ENCODE measurements at regions not wholly inside any gene's neighbourhood (a gene's known extent, or its start where the extent isn't known, plus 50 kb on each side); places are given as distances from the start of the nearest gene placed in this dataset.

DNA sequence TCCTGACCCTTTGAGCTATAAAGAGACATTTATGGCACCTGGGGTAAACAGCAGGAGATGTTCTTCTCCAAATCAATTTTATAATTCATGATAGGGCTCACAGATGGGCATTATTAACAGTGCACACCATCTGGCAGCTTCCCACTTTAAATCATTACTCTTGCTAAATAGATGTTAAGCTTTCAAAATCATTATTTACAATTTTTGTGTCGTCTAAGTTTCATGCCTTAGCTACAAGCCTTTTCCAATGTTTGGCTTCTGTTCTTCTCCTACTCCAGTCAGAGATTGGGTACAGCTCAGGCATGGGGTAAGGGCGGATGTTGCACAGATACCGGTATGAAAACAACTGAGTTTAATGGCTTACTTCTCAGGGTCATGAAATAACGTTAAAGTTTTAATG lies 120.9 kb upstream of the PFN2 start:
- no peaks in the 10 kb centered on the region for H3K36me3 ChIP-seq (ENCODE audit: control insufficient read depth, insufficient read depth, low read length)
- no peak overlapping the region for H3K4me2 ChIP-seq (ENCODE audit: insufficient read depth, low read length)
- H3K27me3 ChIP-seq (ENCODE audit: control insufficient read depth in 2 of 2, insufficient read depth in 2 of 2, low read length in 2 of 2): peaks cover 0 to 21% of the 10 kb centered on the region in 2 experiments; a peak in 3 of 5 replicates
- TF ChIP-seq HNRNPK (IDR thresholded peaks at IDR 0.05; ENCODE audit: low read depth, low read length, poor library complexity, severe bottlenecking): no peak
- H3K4me3 ChIP-seq: no peak overlapping the region
- H3K79me2 ChIP-seq (ENCODE audit: control insufficient read depth, insufficient read depth, low read length): no peaks in the 10 kb centered on the region
- ATAC-seq (no peak), FAIRE-seq (no peak), DNase-seq (ENCODE audit: extremely low read depth in 1 of 4, low spot score in 3 of 4) (no peak)
- no peak overlapping the region for H3K27ac ChIP-seq (ENCODE audit: extremely low read depth, low read depth, low read length)
- H2AFZ ChIP-seq (ENCODE audit: low read depth, low read length): no peak overlapping the region
- no peaks in the 10 kb centered on the region for H3K9me1 ChIP-seq (ENCODE audit: control insufficient read depth, insufficient read depth, low read length)
- H3K4me1 ChIP-seq (replicated peaks in 1 of 2; ENCODE audit: control insufficient read depth in 2 of 2, insufficient read depth in 2 of 2, low read length in 2 of 2): no peaks in the 10 kb centered on the region
- H4K20me1 ChIP-seq (replicated peaks; ENCODE audit: control insufficient read depth, insufficient read depth, low read length): no peaks in the 10 kb centered on the region
- CTCF ChIA-PET (ENCODE audit: low intra/inter-chr PET ratio): no interaction called here
- in situ Hi-C loops (cut with MboI): no loop called here
- no peaks in the 10 kb centered on the region for H3K9me3 ChIP-seq (replicated peaks; ENCODE audit: control insufficient read depth, insufficient read depth, low read depth, low read length)
- POLR2A ChIA-PET: no interaction called here
- H3K9ac ChIP-seq (ENCODE audit: insufficient read depth in 1 of 2, low read depth in 2 of 2, low read length in 2 of 2): no peak overlapping the region
- WGBS (ENCODE audit: insufficient coverage, low coverage, missing lambda C conversion rate): 2% methylated on average over 4 of the region's 4 CpGs
- intact Hi-C loops (cut with micrococcal nuclease): no loop called here
- BruUV-seq (replicated peaks): no TSS peak

DNA sequence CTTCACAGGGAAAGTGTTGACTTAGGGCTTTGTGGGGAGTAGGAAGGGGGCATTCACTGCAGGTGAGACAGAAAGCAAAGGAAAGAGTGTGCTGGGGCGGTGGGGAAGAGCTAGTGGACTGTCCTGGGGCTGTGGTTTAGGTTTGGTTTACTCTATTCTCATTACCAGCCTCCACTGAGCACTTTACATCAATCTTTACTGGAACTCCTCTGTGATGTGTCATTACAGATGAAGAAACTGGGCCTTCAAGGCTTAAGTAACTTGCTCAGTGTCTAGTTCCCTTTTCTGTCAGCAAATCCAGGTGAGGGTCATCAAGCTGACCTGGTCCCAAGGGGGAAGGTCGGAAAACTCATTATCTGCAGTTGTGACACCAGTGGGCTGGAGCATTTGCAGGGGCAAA lies 120.2 kb upstream of the PFN2 start:
- Histone ChIP-seq H3K4me3 (no peak overlapping the region), H3K79me2 (ENCODE audit: control insufficient read depth, insufficient read depth, low read length) (no peaks in the 10 kb centered on the region), H3K9me1 (ENCODE audit: control insufficient read depth, insufficient read depth, low read length) (no peaks in the 10 kb centered on the region), H3K9ac (ENCODE audit: insufficient read depth in 1 of 2, low read depth in 2 of 2, low read length in 2 of 2) (no peak overlapping the region), H3K9me3 (replicated peaks; ENCODE audit: control insufficient read depth, insufficient read depth, low read depth, low read length) (no peaks in the 10 kb centered on the region), H2AFZ (ENCODE audit: low read depth, low read length) (no peak overlapping the region), H3K36me3 (ENCODE audit: control insufficient read depth, insufficient read depth, low read length) (no peaks in the 10 kb centered on the region), H4K20me1 (replicated peaks; ENCODE audit: control insufficient read depth, insufficient read depth, low read length) (no peaks in the 10 kb centered on the region), H3K4me1 (replicated peaks in 1 of 2; ENCODE audit: control insufficient read depth in 2 of 2, insufficient read depth in 2 of 2, low read length in 2 of 2) (no peaks in the 10 kb centered on the region), H3K4me2 (ENCODE audit: insufficient read depth, low read length) (no peak overlapping the region), H3K27me3 (ENCODE audit: control insufficient read depth in 2 of 2, insufficient read depth in 2 of 2, low read length in 2 of 2) (peaks cover 0 to 21% of the 10 kb centered on the region in 2 experiments; a peak in 3 of 5 replicates), H3K27ac (ENCODE audit: extremely low read depth, low read depth, low read length) (no peak overlapping the region)
- no TSS peak for BruUV-seq (replicated peaks)
- WGBS (ENCODE audit: insufficient coverage, low coverage, missing lambda C conversion rate): 0% methylated on average over 2 of the region's 2 CpGs
- POLR2A ChIA-PET: interaction anchor here (0.7 to 1.6 kb wide), 2 partner anchors 11 to 120 kb away, joined by 3 to 5 read pairs; no protein-coding TSS in a partner anchor
- intact Hi-C loops (cut with micrococcal nuclease): no loop called here
- CTCF ChIA-PET (ENCODE audit: low intra/inter-chr PET ratio): no interaction called here
- no peak for DNase-seq (ENCODE audit: extremely low read depth in 1 of 4, low spot score in 3 of 4)
- no peak for FAIRE-seq
- in situ Hi-C loops (cut with MboI): no loop called here
- no peak for ATAC-seq
- TF ChIP-seq, protein P1, sequence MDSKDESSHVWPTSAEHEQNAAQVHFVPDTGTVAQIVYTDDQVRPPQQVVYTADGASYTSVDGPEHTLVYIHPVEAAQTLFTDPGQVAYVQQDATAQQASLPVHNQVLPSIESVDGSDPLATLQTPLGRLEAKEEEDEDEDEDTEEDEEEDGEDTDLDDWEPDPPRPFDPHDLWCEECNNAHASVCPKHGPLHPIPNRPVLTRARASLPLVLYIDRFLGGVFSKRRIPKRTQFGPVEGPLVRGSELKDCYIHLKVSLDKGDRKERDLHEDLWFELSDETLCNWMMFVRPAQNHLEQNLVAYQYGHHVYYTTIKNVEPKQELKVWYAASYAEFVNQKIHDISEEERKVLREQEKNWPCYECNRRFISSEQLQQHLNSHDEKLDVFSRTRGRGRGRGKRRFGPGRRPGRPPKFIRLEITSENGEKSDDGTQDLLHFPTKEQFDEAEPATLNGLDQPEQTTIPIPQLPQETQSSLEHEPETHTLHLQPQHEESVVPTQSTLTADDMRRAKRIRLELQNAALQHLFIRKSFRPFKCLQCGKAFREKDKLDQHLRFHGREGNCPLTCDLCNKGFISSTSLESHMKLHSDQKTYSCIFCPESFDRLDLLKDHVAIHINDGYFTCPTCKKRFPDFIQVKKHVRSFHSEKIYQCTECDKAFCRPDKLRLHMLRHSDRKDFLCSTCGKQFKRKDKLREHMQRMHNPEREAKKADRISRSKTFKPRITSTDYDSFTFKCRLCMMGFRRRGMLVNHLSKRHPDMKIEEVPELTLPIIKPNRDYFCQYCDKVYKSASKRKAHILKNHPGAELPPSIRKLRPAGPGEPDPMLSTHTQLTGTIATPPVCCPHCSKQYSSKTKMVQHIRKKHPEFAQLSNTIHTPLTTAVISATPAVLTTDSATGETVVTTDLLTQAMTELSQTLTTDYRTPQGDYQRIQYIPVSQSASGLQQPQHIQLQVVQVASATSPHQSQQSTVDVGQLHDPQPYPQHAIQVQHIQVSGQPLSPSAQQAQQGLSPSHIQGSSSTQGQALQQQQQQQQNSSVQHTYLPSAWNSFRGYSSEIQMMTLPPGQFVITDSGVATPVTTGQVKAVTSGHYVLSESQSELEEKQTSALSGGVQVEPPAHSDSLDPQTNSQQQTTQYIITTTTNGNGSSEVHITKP (IDR thresholded peaks at IDR 0.05; ENCODE audit: partially characterized antibody): no peak
- TF ChIP-seq ZC3H11A (IDR thresholded peaks at IDR 0.05; ENCODE audit: low read depth, low read length): no peak
- TF ChIP-seq HNRNPUL1 (IDR thresholded peaks at IDR 0.05; ENCODE audit: low read length): no peak
- TF ChIP-seq, protein P2, sequence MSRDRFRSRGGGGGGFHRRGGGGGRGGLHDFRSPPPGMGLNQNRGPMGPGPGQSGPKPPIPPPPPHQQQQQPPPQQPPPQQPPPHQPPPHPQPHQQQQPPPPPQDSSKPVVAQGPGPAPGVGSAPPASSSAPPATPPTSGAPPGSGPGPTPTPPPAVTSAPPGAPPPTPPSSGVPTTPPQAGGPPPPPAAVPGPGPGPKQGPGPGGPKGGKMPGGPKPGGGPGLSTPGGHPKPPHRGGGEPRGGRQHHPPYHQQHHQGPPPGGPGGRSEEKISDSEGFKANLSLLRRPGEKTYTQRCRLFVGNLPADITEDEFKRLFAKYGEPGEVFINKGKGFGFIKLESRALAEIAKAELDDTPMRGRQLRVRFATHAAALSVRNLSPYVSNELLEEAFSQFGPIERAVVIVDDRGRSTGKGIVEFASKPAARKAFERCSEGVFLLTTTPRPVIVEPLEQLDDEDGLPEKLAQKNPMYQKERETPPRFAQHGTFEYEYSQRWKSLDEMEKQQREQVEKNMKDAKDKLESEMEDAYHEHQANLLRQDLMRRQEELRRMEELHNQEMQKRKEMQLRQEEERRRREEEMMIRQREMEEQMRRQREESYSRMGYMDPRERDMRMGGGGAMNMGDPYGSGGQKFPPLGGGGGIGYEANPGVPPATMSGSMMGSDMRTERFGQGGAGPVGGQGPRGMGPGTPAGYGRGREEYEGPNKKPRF (IDR thresholded peaks at IDR 0.05; ENCODE audit: low read depth, low read length): no peak
- TF ChIP-seq NFYB (IDR thresholded peaks at IDR 0.05; ENCODE audit: extremely low read depth, insufficient read length): no peak
- no peak for TF ChIP-seq PHTF2 (CRISPR knock-in tag; IDR thresholded peaks at IDR 0.05)
- TF ChIP-seq, protein P3, sequence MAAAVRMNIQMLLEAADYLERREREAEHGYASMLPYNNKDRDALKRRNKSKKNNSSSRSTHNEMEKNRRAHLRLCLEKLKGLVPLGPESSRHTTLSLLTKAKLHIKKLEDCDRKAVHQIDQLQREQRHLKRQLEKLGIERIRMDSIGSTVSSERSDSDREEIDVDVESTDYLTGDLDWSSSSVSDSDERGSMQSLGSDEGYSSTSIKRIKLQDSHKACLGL (CRISPR knock-in tag; IDR thresholded peaks at IDR 0.05; ENCODE audit: borderline replicate concordance, poor library complexity, severe bottlenecking): no peak
